Activated B cell treated with CpG ODN at 0.5 μM for 24 hours (primary cell): ENCODE measurements at regions not wholly inside any gene's neighbourhood (a gene's known extent, or its start where the extent isn't known, plus 50 kb on each side); places are given as distances from the start of the nearest gene placed in this dataset.
"Not testable (repeated sequence)": the region's sequence is repeated elsewhere in the genome, so short reads cannot be mapped to it uniquely, and the experiment has no call there.

Experiments
- ATAC-seq: fragments of 200-7000 bp; cut with Tn5 transposase; one replicate; pipeline ENCODE4 v1.10.0; 2021; ENCODE audit warnings: low read depth, mild to moderate bottlenecking, moderate library complexity
- CTCF ChIA-PET: fragments of 350-600 bp; sonication (Branson Sonifier 250); formaldehyde crosslinking; loops from one replicate; lab custom pipeline; 2021; ENCODE audit warnings: antibody characterized with exemption; lab: Charles Lee
- POLR2A ChIA-PET: fragments of 350-600 bp; sonication (Branson Sonifier 250); formaldehyde crosslinking; loops from one replicate; lab custom pipeline; 2021; ENCODE audit warnings: antibody characterized with exemption; lab: Charles Lee
- DNase-seq: peaks from one replicate; pipeline ENCODE4 v3.0.0; 2022
- H3K27ac Mint-ChIP-seq: one replicate; pipeline ENCODE4 v1.8.0; 2020; ENCODE audit warnings: mixed read lengths
- H3K27me3 Mint-ChIP-seq: one replicate; pipeline ENCODE4 v1.8.0; 2021; ENCODE audit warnings: mixed read lengths
- H3K36me3 Mint-ChIP-seq: one replicate; pipeline ENCODE4 v1.8.0; 2021; ENCODE audit warnings: low read depth, mixed read lengths
- H3K4me1 Mint-ChIP-seq: one replicate; pipeline ENCODE4 v1.8.0; 2021; ENCODE audit warnings: mixed read lengths
- H3K4me3 Mint-ChIP-seq: one replicate; pipeline ENCODE4 v1.8.0; 2020; ENCODE audit warnings: mild to moderate bottlenecking, mixed read lengths
- H3K9me3 Mint-ChIP-seq: one replicate; pipeline ENCODE4 v1.8.0; 2020; ENCODE audit warnings: mixed read lengths
- intact Hi-C: fragments of 100-400 bp; cut with micrococcal nuclease; formaldehyde crosslinking; loops from one replicate; pipeline ENCODE4 v1.15.1; 2024
- TF ChIP-seq, protein P1 (sequence below): fragments of 200-600 bp; IDR thresholded peaks from one replicate; pipeline ENCODE4 v1.8.0; 2022; ENCODE audit warnings: antibody characterized with exemption, mild to moderate bottlenecking

DNA sequence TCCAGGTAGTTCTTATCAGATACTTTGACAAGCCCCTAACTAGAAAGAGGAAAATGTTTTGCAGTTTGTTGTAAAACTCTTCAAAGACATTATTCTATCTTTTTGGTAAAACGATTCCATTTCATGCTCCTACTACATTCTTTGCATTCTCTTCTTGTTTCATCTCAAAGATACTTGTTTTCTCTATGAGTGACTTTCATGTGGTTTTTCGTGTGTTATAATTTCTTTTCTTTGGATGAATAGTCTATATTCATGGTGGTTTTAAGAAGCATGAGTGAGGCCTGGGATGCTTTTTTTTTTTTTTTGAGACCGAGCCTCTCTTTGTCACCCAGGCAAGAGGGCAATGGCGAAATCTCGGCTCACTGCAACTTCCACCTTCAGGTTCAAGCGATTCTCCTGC is 292.5 kb upstream of the LYZL1 start:
- H3K4me1 Mint-ChIP-seq, result no peaks in the 10 kb centered on the region
- no peak for DNase-seq
- ChIA-PET POLR2A (no interaction called here), CTCF (no interaction called here)
- no peaks in the 10 kb centered on the region for H3K36me3 Mint-ChIP-seq
- H3K27ac Mint-ChIP-seq, result no peak overlapping the region
- TF ChIP-seq, protein P1, sequence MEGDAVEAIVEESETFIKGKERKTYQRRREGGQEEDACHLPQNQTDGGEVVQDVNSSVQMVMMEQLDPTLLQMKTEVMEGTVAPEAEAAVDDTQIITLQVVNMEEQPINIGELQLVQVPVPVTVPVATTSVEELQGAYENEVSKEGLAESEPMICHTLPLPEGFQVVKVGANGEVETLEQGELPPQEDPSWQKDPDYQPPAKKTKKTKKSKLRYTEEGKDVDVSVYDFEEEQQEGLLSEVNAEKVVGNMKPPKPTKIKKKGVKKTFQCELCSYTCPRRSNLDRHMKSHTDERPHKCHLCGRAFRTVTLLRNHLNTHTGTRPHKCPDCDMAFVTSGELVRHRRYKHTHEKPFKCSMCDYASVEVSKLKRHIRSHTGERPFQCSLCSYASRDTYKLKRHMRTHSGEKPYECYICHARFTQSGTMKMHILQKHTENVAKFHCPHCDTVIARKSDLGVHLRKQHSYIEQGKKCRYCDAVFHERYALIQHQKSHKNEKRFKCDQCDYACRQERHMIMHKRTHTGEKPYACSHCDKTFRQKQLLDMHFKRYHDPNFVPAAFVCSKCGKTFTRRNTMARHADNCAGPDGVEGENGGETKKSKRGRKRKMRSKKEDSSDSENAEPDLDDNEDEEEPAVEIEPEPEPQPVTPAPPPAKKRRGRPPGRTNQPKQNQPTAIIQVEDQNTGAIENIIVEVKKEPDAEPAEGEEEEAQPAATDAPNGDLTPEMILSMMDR, result no peak
- no peak for ATAC-seq
- H3K4me3 Mint-ChIP-seq, result no peak overlapping the region
- H3K27me3 Mint-ChIP-seq, result no peaks in the 10 kb centered on the region
- H3K9me3 Mint-ChIP-seq, result no peaks in the 10 kb centered on the region
- intact Hi-C loops, result no loop called here

DNA sequence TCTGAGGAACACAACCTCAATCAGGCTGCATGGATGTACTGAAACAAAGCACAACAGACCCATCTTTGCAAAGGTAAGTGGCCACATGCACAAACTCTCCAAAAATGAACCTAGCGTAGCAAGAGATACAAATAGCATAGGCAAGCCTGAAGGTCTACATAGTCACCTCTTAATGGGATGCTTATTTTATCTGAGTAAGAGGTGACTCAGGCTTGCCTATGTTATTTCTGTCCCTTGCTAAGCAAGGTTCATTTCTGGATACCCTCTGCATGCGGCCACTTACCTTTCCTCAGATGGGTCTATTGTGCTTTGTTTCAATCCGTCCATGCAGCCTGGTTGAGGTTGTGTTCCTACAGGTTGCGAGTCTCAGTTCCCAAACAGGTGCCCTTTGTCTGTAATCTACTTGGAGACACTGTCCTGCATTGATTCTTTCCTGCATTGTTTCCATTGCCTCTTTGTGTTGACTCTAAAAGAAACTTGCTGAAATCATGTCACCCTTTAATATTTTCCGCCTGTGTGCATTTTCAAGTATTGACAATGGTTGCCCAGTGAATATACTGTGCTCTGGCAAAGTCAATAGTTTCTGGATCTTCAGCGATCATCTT is 291.8 kb upstream of the LYZL1 start:
- ChIA-PET POLR2A (no interaction called here), CTCF (no interaction called here)
- no peaks in the 10 kb centered on the region for H3K27me3 Mint-ChIP-seq
- H3K4me1 Mint-ChIP-seq, result no peaks in the 10 kb centered on the region
- H3K36me3 Mint-ChIP-seq, result no peaks in the 10 kb centered on the region
- intact Hi-C loops, result no loop called here
- no peak for ATAC-seq
- no peak overlapping the region for H3K27ac Mint-ChIP-seq
- DNase-seq, result no peak
- no peaks in the 10 kb centered on the region for H3K9me3 Mint-ChIP-seq
- TF ChIP-seq, protein P1, result no peak
- H3K4me3 Mint-ChIP-seq, result no peak overlapping the region

DNA sequence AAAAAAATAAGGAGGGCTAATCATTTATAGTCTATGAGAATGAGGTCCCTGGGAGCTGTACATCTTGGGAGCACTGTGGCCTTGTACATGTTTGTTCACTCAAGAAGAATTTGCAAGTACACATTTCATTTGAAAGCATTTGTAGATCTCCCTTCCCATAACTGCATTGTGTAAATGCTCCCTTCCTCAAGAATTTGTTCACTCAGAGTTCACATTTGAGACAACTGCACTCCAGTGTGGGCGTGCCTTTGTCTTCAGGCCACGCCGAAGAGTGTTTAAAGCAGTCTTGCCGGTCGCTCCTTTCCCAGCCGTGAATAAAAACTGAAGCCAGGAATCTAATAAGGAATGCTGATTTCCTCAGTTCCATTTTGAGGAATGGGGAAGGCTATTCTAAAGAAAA is 291.1 kb upstream of the LYZL1 start:
- H3K4me3 Mint-ChIP-seq, result no peak overlapping the region
- TF ChIP-seq, protein P1, result no peak
- CTCF ChIA-PET, result no interaction called here
- H3K36me3 Mint-ChIP-seq, result no peaks in the 10 kb centered on the region
- H3K27me3 Mint-ChIP-seq, result no peaks in the 10 kb centered on the region
- no peak for DNase-seq
- H3K4me1 Mint-ChIP-seq, result no peaks in the 10 kb centered on the region
- H3K27ac Mint-ChIP-seq, result no peak overlapping the region
- intact Hi-C loops, result no loop called here
- POLR2A ChIA-PET, result no interaction called here
- ATAC-seq, result no peak
- H3K9me3 Mint-ChIP-seq, result no peaks in the 10 kb centered on the region

DNA sequence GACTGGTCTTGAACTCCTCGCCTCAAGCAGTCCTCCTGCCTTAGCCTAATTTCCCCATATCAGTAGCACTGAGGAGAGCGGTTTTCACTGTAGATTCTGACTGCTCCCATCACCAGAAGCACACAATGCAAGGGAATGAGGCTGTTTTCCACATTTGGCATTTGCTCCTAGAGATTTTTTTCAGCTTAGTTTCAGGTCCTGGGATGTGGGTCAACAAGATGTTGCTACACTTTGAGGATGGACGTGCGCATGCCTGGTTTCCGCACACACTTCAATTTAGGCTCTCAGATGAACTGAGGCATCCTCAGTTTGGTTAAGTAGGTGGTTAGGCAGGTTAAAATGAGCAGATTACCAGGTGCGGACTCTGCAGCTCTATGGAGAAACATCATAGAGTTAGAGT is 287.1 kb upstream of the LYZL1 start:
- no peaks in the 10 kb centered on the region for H3K9me3 Mint-ChIP-seq
- intact Hi-C loops, result no loop called here
- ChIA-PET POLR2A (no interaction called here), CTCF (no interaction called here)
- H3K4me3 Mint-ChIP-seq, result no peak overlapping the region
- no peaks in the 10 kb centered on the region for H3K27me3 Mint-ChIP-seq
- DNase-seq (no peak), ATAC-seq (no peak)
- no peaks in the 10 kb centered on the region for H3K4me1 Mint-ChIP-seq
- TF ChIP-seq, protein P1, result no peak
- no peak overlapping the region for H3K27ac Mint-ChIP-seq
- H3K36me3 Mint-ChIP-seq, result no peaks in the 10 kb centered on the region

DNA sequence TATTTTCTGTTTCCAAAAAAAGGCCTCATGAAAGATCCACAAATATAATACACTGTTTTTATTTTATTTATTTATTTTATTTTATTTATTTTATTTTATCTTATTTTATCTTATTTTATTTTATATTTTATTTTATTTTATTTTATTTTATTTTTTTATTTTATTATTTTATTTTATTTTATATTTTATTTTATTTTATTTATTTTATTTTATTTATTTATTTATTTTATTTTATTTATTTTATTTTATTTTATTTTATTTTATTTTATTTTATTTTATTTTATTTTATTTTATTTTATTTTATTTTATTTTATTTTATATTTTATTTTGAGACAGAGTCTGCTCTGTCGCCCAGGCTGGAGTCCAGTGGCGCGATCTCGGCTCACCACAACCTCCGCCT is 285.9 kb upstream of the LYZL1 start:
- H3K27ac Mint-ChIP-seq, H3K4me3 Mint-ChIP-seq, DNase-seq, H3K4me1 Mint-ChIP-seq, ATAC-seq, intact Hi-C loops, POLR2A ChIA-PET, H3K36me3 Mint-ChIP-seq, CTCF ChIA-PET, H3K27me3 Mint-ChIP-seq, H3K9me3 Mint-ChIP-seq: not testable (repeated sequence)

DNA sequence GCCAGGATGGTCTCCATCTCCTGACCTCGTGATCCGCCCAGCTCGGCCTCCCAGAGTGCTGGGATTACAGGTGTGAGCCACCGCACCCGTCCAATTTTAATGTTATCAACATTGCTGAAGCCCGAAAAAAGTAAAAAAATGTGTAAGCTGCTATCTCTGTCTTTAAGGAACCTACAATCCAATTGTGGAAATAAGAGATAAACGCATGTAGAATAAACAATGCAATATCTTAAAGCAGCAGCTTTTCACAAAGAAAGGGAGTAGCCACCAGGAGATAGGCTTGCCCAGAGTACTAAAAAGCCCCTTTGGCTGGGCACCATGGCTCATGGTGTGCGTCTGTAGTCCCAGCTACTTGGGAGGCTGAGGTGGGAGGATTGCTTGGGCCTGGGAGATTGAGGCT is 282.9 kb upstream of the LYZL1 start:
- CTCF ChIA-PET, result no interaction called here

More for the DNA sequence above, 282.9 kb upstream of the LYZL1 start:
- H3K4me1 Mint-ChIP-seq, result no peaks in the 10 kb centered on the region
- H3K27me3 Mint-ChIP-seq, result no peaks in the 10 kb centered on the region
- H3K9me3 Mint-ChIP-seq, result no peaks in the 10 kb centered on the region
- H3K36me3 Mint-ChIP-seq, result no peaks in the 10 kb centered on the region
- DNase-seq (no peak), ATAC-seq (no peak)
- H3K4me3 Mint-ChIP-seq, result no peak overlapping the region
- POLR2A ChIA-PET, result no interaction called here
- intact Hi-C loops, result no loop called here
- H3K27ac Mint-ChIP-seq, result no peak overlapping the region
- TF ChIP-seq, protein P1, result no peak
